Epithelial cell of esophagus (primary cell): ENCODE measurements at regions not wholly inside any gene's neighbourhood (a gene's known extent, or its start where the extent isn't known, plus 50 kb on each side); places are given as distances from the start of the nearest gene placed in this dataset.

ENCODE experiments used
- DNase-seq: peaks from one replicate; pipeline ENCODE4 v3.0.0; 2010; ENCODE audit warnings: low read depth
- H3K4me3 ChIP-seq: 2 replicates; pipeline ENCODE4 v1.5.1; 2011; ENCODE audit warnings: mild to moderate bottlenecking, low read length, control low read depth
- TF ChIP-seq, protein P1 (sequence below): IDR thresholded peaks from 2 replicates; pipeline ENCODE4 v1.5.1; 2011; ENCODE audit warnings: low read depth, mild to moderate bottlenecking, low read length, control low read depth, inconsistent platforms; ENCODE audit not compliant: insufficient read depth; ENCODE audit errors: missing control alignments

DNA sequence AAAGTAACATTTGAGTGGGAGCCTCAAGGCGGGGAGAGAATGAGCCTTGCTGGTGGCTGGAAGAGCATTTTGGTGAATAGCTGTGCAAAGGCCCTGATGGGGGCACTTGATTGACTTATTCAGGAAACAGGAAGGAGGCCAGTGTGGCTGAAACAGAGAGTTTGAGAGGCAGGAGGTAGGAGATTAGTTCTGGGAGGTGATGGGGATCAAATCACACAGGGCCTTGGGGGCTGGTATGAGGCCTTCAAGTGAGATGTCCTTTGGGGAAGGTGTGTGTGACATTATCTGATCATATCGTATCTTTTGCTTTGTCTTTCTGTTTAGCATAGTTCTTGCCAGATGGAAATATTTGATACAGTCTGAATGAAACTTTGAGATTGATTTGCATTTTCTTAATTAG lies 172.3 kb downstream of the TENT4A start:
- no peak overlapping the region for H3K4me3 ChIP-seq
- TF ChIP-seq, protein P1, sequence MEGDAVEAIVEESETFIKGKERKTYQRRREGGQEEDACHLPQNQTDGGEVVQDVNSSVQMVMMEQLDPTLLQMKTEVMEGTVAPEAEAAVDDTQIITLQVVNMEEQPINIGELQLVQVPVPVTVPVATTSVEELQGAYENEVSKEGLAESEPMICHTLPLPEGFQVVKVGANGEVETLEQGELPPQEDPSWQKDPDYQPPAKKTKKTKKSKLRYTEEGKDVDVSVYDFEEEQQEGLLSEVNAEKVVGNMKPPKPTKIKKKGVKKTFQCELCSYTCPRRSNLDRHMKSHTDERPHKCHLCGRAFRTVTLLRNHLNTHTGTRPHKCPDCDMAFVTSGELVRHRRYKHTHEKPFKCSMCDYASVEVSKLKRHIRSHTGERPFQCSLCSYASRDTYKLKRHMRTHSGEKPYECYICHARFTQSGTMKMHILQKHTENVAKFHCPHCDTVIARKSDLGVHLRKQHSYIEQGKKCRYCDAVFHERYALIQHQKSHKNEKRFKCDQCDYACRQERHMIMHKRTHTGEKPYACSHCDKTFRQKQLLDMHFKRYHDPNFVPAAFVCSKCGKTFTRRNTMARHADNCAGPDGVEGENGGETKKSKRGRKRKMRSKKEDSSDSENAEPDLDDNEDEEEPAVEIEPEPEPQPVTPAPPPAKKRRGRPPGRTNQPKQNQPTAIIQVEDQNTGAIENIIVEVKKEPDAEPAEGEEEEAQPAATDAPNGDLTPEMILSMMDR, result no peak
- DNase-seq, result no peak

DNA sequence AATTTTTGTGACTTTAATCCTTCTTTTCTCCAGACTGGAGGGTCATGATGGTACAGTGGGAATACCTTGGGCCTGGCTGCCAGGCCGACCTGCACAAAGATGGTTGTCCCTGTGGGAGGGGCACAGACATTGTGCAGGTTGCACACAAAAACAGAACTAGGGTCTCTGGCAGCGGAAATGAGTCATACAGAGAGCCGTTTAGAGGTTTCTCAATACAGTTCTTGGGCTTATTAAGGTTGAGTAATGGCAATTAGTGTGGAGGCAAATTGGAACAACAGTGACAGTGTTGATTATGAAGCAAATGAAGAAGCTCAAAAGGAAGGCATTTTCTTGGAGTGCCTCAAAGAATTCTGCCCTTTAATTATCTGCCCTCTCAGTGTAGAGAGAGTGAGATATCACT lies 173.6 kb downstream of the TENT4A start:
- no peak for DNase-seq
- H3K4me3 ChIP-seq, result no peak overlapping the region
- TF ChIP-seq, protein P1, result no peak

DNA sequence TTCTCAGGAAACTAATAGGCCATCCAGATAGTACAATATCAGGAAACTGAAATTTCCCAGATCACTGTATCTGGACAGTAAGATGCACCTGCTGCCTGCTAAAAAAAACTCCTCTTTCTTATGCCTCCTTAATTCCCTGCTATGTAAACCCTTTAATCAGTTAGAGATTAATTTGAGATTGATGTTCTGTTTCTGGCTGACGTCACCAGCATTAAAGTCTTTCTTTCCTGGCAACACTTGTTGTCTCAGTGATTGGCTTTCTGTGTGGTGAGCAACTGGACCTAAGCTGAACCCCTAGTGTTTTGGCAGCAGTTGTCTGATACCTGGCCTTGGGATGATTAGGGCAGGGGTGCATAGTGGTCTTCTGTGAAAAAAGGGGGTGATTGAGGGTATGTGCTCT lies 175.8 kb downstream of the TENT4A start:
- no peak overlapping the region for H3K4me3 ChIP-seq
- TF ChIP-seq, protein P1, result no peak
- no peak for DNase-seq

DNA sequence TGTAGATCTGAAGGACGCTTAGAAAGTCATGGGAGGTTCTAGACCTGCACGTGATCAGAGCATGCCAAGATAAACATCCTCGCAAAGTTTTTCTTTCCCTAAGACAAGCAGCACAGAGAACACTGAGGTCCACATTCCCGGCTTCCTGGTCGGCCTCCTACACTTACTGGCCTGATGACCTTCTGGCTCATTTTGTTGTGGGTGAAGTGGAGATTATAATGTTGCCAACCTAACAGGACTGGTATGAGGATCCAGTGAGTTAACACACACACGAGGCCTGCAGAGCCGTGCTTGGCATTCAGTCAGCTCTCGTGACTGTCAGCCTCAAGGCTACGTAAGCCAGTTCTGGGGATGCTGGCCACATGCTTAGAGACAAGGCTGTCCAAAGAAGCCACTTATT lies 186.0 kb downstream of the TENT4A start:
- TF ChIP-seq, protein P1, result no peak
- DNase-seq, result no peak
- no peak overlapping the region for H3K4me3 ChIP-seq

DNA sequence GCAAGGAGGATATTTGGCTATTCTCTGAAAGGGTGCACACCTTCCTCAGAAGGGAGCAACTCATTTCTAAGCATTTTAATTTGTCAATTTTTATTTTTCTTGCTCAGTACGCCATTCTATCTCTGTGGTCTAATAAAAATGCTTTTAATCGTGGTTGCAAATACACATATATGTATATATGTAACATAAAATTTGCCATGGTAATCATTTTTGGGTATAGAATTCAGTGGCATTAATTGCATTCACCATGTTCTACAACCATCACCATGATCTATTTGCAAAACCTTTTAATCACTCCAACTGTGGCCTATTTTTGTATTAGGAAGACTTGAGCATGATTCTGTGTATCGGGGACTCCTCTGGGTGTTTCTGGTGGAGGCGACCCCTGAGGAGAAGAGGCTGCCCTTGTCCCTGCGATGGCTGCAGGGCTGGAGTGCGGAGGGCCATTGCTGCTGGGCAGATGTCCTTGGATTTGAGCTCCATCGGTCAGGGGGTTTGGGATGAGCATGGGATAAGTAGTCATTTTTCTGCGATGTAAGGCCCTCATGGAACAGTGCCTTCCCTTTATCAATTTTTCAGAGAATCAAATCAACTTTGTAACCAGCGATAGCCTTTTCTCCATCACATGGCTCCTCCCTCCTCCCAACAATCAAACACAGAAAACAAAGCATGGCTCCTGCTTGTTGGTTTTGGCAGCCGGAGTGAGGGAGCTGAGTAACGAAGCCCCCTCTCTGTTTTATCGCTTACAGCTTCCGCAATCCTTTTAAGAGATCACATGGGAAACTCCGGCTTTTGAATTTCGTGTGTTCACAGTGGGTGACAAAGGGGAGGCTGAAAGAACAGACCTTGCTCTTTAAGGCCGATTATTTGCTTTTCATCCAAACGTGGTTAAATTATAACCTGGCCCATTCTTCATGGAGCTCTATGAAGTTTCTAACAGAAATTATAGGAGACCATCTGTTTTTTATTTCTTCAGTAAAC lies 187.3 kb downstream of the TENT4A start:
- no peak overlapping the region for H3K4me3 ChIP-seq

DNA sequence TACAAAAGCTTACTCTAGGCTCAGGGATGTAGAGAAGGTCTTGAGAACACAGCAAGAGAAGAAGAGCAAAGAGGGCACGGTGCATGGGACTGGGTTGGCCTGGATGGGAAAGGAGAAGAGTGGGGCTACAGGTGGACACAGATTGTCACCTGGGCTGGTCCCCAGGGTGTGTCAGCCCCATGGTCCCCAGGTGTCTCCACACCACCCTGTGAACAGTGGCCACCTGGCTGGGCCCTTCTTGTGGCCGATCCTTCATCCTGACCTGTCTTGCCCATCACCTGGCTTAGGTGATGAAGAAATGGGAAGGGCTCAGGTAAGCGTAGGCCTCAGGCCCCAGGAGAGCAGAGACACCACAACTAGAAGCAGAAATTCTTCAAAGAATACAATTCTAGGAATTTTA lies 188.9 kb downstream of the TENT4A start:
- no peak for DNase-seq
- TF ChIP-seq, protein P1, result no peak

More for the DNA sequence above, 187.3 kb downstream of the TENT4A start:
- TF ChIP-seq, protein P1, result no peak
- DNase-seq, result no peak

DNA sequence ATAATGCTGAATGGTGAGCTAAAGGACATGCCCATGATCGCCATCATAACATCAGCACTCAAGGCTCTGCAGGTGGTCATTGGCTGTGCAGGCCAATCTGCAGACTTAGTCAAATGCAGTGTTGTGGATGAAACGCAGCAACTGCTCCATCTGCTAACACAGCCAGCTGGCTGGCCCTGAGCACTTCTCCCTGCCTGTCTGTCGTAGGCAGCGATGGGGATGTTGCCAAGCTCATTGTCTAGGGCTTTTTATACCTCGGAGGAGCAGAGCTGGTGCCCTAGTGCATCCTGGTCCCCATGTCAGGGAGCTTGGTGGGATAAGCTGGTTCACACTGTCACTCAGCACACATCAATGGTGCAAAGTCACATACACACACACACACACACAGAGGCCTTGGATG lies 189.4 kb downstream of the TENT4A start:
- H3K4me3 ChIP-seq, result no peak overlapping the region
- TF ChIP-seq, protein P1, result no peak
- no peak for DNase-seq

More for the DNA sequence above, 188.9 kb downstream of the TENT4A start:
- no peak overlapping the region for H3K4me3 ChIP-seq
